ENCODE measurements at regions not wholly inside any gene's neighbourhood (a gene's known extent, or its start where the extent isn't known, plus 50 kb on each side); places are given as distances from the start of the nearest gene placed in this dataset.

GRCh38 chr3:161161603-161162002, 56.5 kb upstream of the B3GALNT1 start:
- TF ChIP-seq CTCF (IDR thresholded peaks at IDR 0.05; ENCODE audit: poor library complexity) (no peak), EZH2 (IDR thresholded peaks at IDR 0.05; ENCODE audit: borderline replicate concordance) (no peak)

All from hepatocyte (in vitro differentiated cells).